ENCODE measurements at regions not wholly inside any gene's neighbourhood (a gene's known extent, or its start where the extent isn't known, plus 50 kb on each side); places are given as distances from the start of the nearest gene placed in this dataset.

DNA sequence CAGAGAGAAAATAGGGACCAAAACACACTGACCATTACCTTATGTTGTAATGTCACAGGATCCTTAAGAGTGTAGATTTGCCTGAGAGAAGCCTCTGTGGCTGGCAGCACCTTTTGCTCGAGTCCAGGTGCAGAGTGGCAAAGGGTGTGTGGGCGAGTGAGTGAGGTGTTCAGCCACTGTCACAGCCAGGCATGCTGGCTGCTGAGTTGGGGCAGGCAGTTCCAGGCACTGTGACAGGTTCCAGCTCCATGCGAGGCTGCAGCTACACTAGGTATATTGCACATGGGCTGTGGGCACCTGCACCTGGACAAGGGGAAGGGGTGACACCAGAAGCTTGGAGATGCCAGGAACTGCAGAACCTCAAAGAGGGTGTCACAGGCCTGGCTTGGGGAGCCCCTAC, 1370.4 kb upstream of the PRMT6 start:
- TF ChIP-seq POLR2A (IDR thresholded peaks at IDR 0.05; ENCODE audit: low read depth, low read length) (no peak), POLR2AphosphoS5 (IDR thresholded peaks at IDR 0.05; ENCODE audit: insufficient read depth, low read depth, low read length) (no peak)
- TF ChIP-seq, protein P1, sequence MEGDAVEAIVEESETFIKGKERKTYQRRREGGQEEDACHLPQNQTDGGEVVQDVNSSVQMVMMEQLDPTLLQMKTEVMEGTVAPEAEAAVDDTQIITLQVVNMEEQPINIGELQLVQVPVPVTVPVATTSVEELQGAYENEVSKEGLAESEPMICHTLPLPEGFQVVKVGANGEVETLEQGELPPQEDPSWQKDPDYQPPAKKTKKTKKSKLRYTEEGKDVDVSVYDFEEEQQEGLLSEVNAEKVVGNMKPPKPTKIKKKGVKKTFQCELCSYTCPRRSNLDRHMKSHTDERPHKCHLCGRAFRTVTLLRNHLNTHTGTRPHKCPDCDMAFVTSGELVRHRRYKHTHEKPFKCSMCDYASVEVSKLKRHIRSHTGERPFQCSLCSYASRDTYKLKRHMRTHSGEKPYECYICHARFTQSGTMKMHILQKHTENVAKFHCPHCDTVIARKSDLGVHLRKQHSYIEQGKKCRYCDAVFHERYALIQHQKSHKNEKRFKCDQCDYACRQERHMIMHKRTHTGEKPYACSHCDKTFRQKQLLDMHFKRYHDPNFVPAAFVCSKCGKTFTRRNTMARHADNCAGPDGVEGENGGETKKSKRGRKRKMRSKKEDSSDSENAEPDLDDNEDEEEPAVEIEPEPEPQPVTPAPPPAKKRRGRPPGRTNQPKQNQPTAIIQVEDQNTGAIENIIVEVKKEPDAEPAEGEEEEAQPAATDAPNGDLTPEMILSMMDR (IDR thresholded peaks at IDR 0.05; ENCODE audit: extremely low read depth in 1 of 2, insufficient read depth in 1 of 2, low read depth in 1 of 2, low read length in 2 of 2): no peak

Measured in endothelial cell of umbilical vein (primary cell).